Adrenal gland (tissue), 9 donors: ENCODE measurements at regions not wholly inside any gene's neighbourhood (a gene's known extent, or its start where the extent isn't known, plus 50 kb on each side); places are given as distances from the start of the nearest gene placed in this dataset.

Experiments used
- DNase-seq, 7 donors: peaks; one replicate each; pipeline ENCODE4 v3.0.0-alpha.2; 2019 to 2020
- H3K27ac ChIP-seq, 5 donors: fragments of 200-600 bp; sonication (generic) in 4 of 5; 1 replicate in 3 of 5; 2 replicates in 2 of 5; pipeline versions ENCODE4 v1.5.1 to v1.8.0; 2016 to 2020; ENCODE audit warnings: mild to moderate bottlenecking in 1 of 5
- H3K27me3 ChIP-seq: fragments of 200-600 bp; 2 replicates; pipeline ENCODE4 v1.8.0; 2021
- H3K36me3 ChIP-seq, 2 donors: fragments of 200-600 bp; replicated peaks in 1 of 2; 1 replicate in 1 of 2; 2 replicates in 1 of 2; pipeline versions ENCODE4 v1.5.1 to v1.8.0; 2018 to 2022
- H3K4me1 ChIP-seq, 2 donors: fragments of 200-600 bp; replicated peaks in 1 of 2; 1 replicate in 1 of 2; 2 replicates in 1 of 2; pipeline versions ENCODE4 v1.5.1 to v1.8.0; 2018 to 2021
- H3K4me3 ChIP-seq, 4 donors: fragments of 200-600 bp; sonication (generic) in 3 of 4; one replicate each; pipeline ENCODE4 v1.5.1; 2016 to 2018
- H3K9me3 ChIP-seq, 3 donors: fragments of 200-600 bp; sonication (generic) in 1 of 3; replicated peaks in 1 of 3; 1 replicate in 2 of 3; 2 replicates in 1 of 3; pipeline versions ENCODE4 v1.5.1 to v1.8.0; 2016 to 2021
- CTCF ChIP-seq, 6 experiments: fragments of 450-650 bp in 4 of 6; fragments of 200-600 bp in 2 of 6; sonication (generic) in 1 of 6; IDR thresholded peaks; 1 replicate in 5 of 6; 2 replicates in 1 of 6; pipeline versions ENCODE4 v1.5.1 to v1.8.0; 2016 to 2021; ENCODE audit warnings: antibody characterized with exemption in 6 of 6, mild to moderate bottlenecking in 2 of 6, moderate library complexity in 1 of 6
- POLR2A ChIP-seq, 2 donors: fragments of 450-650 bp; IDR thresholded peaks; one replicate each; pipeline ENCODE4 v1.6.1; 2017; ENCODE audit warnings: antibody characterized with exemption in 2 of 2, mild to moderate bottlenecking in 2 of 2, moderate library complexity in 1 of 2
- WGBS, 4 donors: extraction: QIAGEN DNeasy Blood & Tissue Kit in 2 of 4; methylation state at CpG; one replicate each; pipeline versions ENCODE4 v1.1.5 to v1.1.7; 2013 to 2017; 5-methylcytosine and 5-hydroxymethylcytosine counted together
- intact Hi-C, 2 donors: fragments of 100-400 bp; cut with DNase I; formaldehyde crosslinking; loops; one replicate each; pipeline versions ENCODE4 v1.14.1 to v1.15.0; 2022 to 2023
- donor health status: healthy with polysubstance abuse.
- donor health status: Bipolar disorder and iron deficiency.
- donor health status: DM: yes; HTN: yes; CAD: no.
- donor health status: DM: no; HTN: no; CAD: no.
- donor health status: DM: no; HTN: no; CAD: no.

- H3K9me3 ChIP-seq = no peaks in the 10 kb centered on the region
- DNase-seq = no peak
- no peak overlapping the region for H3K27ac ChIP-seq
- no peak overlapping the region for H3K4me3 ChIP-seq
- TF ChIP-seq POLR2A (IDR thresholded peaks at IDR 0.05) (no peak), CTCF (IDR thresholded peaks at IDR 0.05) (no peak)
- no peaks in the 10 kb centered on the region for H3K4me1 ChIP-seq
- intact Hi-C loops = no loop called here
- H3K36me3 ChIP-seq = no peaks in the 10 kb centered on the region
- H3K27me3 ChIP-seq = no peaks in the 10 kb centered on the region
These were observed 542.2 kb downstream of the XIRP2 start for GRCh38 chr2:167430447-167430846.

- Histone ChIP-seq H3K27me3 (no peaks in the 10 kb centered on the region), H3K4me1 (no peaks in the 10 kb centered on the region), H3K27ac (no peak overlapping the region), H3K9me3 (no peaks in the 10 kb centered on the region), H3K36me3 (no peaks in the 10 kb centered on the region), H3K4me3 (no peak overlapping the region)
- WGBS, 4 donors = 74 to 82% (median 76%) methylated on average over 8 of the region's 8 CpGs
- TF ChIP-seq CTCF (IDR thresholded peaks at IDR 0.05) = no peak
- TF ChIP-seq POLR2A (IDR thresholded peaks at IDR 0.05) = no peak
- intact Hi-C loops = no loop called here
- DNase-seq = no peak
These were observed 536.8 kb downstream of the XIRP2 start for GRCh38 chr2:167424803-167425755.

GRCh38 chr2:167424221-167424620 is 535.9 kb downstream of the XIRP2 start:
- Histone ChIP-seq H3K36me3 (no peaks in the 10 kb centered on the region), H3K27me3 (no peaks in the 10 kb centered on the region), H3K27ac (no peak overlapping the region), H3K9me3 (no peaks in the 10 kb centered on the region), H3K4me1 (no peaks in the 10 kb centered on the region), H3K4me3 (no peak overlapping the region)
- DNase-seq = no peak
- intact Hi-C loops = no loop called here
- TF ChIP-seq POLR2A (IDR thresholded peaks at IDR 0.05) = no peak
- no peak for TF ChIP-seq CTCF (IDR thresholded peaks at IDR 0.05)
- WGBS, 4 donors = 24 to 44% (median 33%) methylated on average over 1 of the region's 1 CpG

- intact Hi-C loops = no loop called here
- no peak for DNase-seq
- Histone ChIP-seq H3K27ac (no peak overlapping the region), H3K27me3 (no peaks in the 10 kb centered on the region), H3K36me3 (no peaks in the 10 kb centered on the region), H3K4me3 (no peak overlapping the region), H3K9me3 (no peaks in the 10 kb centered on the region), H3K4me1 (no peaks in the 10 kb centered on the region)
- TF ChIP-seq CTCF (IDR thresholded peaks at IDR 0.05) = no peak
- TF ChIP-seq POLR2A (IDR thresholded peaks at IDR 0.05) = no peak
- 48 to 57% (median 55%) methylated on average over 4 of the region's 4 CpGs for WGBS, 4 donors
These were observed 535.5 kb downstream of the XIRP2 start for GRCh38 chr2:167423731-167424130.
